Fibroblast of mammary gland (primary cell): ENCODE measurements at regions not wholly inside any gene's neighbourhood (a gene's known extent, or its start where the extent isn't known, plus 50 kb on each side); places are given as distances from the start of the nearest gene placed in this dataset.
"Not testable (repeated sequence)": the region's sequence is repeated elsewhere in the genome, so short reads cannot be mapped to it uniquely, and the experiment has no call there.

ENCODE experiments used
- DNase-seq: peaks from one replicate; pipeline ENCODE4 v3.0.0-alpha.2; 2010; ENCODE audit warnings: low read depth
- H3K4me3 ChIP-seq: 2 replicates; pipeline ENCODE4 v1.5.1; 2011; ENCODE audit warnings: low read depth, mild to moderate bottlenecking, low read length, moderate library complexity; ENCODE audit not compliant: control insufficient read depth
- TF ChIP-seq, protein P1 (sequence below): conservative IDR thresholded peaks from 2 replicates; pipeline ENCODE4 v1.5.1; 2011; ENCODE audit warnings: low read depth, low read length, inconsistent platforms; ENCODE audit not compliant: control insufficient read depth, insufficient read depth

DNA sequence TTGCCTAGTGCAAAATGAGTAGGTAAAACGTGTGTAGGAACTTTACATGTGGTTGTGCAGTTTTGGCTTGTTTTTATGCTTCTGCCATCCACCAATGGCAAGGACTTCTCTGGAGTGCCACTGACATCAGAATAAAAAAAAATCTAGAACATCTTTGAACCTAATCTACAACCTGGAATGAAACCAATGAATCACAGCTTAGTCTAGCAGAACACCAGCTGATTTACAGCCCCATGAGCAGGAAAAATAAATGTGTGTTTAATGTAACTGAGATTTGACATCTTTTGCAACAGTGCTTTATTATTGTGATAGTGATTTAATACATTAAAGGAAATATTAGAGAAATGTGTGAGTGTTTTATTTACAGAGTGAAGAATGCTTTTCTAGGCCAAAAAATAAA lies 995.1 kb downstream of the PCDH7 start:
- H3K4me3 ChIP-seq, result no peak overlapping the region
- DNase-seq, result no peak
- TF ChIP-seq, protein P1, sequence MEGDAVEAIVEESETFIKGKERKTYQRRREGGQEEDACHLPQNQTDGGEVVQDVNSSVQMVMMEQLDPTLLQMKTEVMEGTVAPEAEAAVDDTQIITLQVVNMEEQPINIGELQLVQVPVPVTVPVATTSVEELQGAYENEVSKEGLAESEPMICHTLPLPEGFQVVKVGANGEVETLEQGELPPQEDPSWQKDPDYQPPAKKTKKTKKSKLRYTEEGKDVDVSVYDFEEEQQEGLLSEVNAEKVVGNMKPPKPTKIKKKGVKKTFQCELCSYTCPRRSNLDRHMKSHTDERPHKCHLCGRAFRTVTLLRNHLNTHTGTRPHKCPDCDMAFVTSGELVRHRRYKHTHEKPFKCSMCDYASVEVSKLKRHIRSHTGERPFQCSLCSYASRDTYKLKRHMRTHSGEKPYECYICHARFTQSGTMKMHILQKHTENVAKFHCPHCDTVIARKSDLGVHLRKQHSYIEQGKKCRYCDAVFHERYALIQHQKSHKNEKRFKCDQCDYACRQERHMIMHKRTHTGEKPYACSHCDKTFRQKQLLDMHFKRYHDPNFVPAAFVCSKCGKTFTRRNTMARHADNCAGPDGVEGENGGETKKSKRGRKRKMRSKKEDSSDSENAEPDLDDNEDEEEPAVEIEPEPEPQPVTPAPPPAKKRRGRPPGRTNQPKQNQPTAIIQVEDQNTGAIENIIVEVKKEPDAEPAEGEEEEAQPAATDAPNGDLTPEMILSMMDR, result no peak

DNA sequence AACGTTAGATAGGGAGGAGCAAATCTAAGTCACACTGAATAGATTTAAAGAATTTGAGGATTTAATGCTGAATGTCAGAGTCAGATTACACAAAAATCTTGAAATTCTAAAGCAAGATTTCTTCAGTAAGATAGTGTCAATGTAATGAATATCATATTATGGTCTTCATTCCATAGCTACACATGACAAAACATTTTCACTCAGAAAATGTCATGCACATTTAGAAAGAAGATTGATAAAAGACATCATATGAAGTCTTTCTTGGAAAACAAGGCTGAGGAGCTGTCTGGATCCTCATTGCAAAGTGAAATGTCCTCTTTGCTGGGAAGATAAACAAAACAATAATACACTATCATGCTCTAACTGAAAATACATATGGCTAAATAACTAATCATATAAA lies 1006.9 kb downstream of the PCDH7 start:
- TF ChIP-seq, protein P1, result no peak
- no peak overlapping the region for H3K4me3 ChIP-seq
- DNase-seq, result no peak

DNA sequence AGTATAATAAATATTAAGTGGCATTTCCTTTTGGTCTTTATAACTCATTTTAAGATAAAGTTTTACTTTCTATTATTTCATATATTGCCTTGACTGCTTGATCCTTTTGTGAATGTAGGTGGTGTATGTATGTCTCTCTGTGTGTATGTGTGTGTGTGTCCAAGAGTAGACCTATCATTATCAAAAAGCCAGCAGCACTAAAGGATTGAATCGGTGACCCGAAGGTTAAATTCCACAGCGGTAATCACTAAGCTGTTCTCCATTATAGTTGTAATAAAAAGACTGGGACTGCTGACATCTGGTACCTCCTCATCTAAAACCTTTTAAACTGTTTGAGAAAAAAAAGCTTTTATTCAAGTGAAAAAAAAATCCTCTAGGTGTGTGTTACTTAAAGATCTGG lies 1014.8 kb downstream of the PCDH7 start:
- H3K4me3 ChIP-seq, result no peak overlapping the region
- TF ChIP-seq, protein P1, result no peak
- no peak for DNase-seq

DNA sequence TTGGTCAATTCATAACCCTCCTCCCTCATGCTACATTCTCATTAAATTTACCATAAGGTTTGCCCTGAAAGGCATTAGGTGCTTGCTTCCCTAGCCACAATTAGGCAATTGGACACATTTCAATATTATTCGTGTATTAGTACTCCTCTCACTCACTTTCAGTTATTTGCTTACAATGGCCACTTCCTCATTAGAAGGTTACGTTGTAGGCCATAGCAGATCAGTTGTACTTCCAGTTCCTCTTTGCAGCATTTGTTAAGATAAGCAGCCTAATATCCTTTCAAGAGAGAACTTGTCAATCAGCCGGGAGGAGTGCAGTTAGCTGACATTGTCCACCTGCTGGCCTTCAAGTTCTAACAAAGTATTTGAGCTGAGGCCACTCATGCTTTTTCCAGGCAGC lies 1017.2 kb downstream of the PCDH7 start:
- no peak for DNase-seq
- H3K4me3 ChIP-seq, result no peak overlapping the region
- TF ChIP-seq, protein P1, result no peak

DNA sequence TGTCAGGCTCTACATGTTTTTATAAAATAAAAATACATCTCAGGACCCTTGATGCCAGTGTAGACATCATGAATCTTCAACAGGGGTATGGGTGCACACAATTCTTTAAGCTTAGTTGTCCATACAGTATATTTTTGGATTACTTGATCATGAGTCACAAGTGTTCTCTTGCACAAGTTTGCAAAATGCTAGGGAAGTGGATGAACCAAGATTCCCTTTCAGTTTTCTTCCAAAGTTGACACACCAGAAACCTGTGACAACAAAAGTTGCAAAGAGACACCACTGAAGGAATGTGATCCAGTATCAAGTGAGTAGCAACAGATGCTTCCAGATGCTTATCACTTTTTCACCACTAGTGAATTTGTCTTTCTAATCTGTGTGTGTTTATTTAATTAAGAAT lies 1021.2 kb downstream of the PCDH7 start:
- H3K4me3 ChIP-seq, result no peak overlapping the region
- TF ChIP-seq, protein P1, result no peak
- no peak for DNase-seq

DNA sequence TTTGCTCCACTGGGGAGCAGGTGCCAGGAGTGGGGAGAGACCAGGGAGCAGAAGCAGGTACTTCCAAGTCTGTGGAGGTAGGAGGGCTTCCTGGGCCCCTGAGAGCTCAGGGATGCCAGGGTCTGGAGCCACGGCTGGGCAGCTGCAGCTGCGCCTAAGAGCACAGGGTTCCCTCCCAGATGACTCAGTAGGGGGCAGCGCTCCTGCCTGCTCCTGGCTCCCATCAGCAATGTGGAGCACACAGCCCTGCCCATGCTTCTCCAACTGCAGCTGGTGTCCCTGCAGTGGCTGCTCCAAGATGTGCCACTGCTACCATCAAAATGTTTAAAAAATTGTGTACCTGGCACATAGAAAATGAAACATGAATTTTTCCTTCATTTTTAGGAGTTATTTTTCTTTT lies 1028.2 kb downstream of the PCDH7 start:
- no peak overlapping the region for H3K4me3 ChIP-seq
- TF ChIP-seq, protein P1, result no peak
- no peak for DNase-seq

DNA sequence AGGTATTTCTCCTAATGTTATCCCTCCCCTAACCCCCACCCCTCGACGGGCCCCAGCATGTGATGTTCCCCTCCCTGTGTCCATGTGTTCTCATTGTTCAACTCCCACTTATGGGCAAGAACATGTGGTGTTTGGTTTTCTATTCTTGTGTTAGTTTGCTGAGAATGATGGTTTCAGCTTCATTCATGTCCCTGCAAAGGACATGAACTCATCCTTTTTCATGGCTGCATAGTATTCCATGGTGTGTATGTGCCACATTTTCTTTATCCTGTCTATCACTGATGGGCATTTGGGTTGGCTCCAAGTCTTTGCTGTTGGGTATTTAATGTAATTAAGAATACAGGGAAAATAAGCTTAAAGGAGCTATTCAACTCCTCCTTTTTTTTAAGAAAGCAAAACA lies 1030.4 kb downstream of the PCDH7 start:
- not testable (repeated sequence) for H3K4me3 ChIP-seq, DNase-seq
